H9 (cell line): ENCODE measurements at regions not wholly inside any gene's neighbourhood (a gene's known extent, or its start where the extent isn't known, plus 50 kb on each side); places are given as distances from the start of the nearest gene placed in this dataset.

Experiments
- DNase-seq: peaks from one replicate; pipeline ENCODE4 v3.0.0-alpha.2; 2017
- H2AFZ ChIP-seq: one replicate; pipeline ENCODE4 v1.6.1; 2013; ENCODE audit warnings: mild to moderate bottlenecking, low read length, control low read depth, moderate library complexity
- H2AK5ac ChIP-seq: 2 replicates; pipeline ENCODE4 v1.6.1; 2013; ENCODE audit warnings: low read length, control low read depth, mixed read lengths; ENCODE audit not compliant: insufficient read length
- H2BK120ac ChIP-seq: one replicate; pipeline ENCODE4 v1.6.1; 2013; ENCODE audit warnings: low read depth, mild to moderate bottlenecking, low read length, control low read depth, inconsistent platforms; ENCODE audit not compliant: poor library complexity, severe bottlenecking
- H2BK12ac ChIP-seq: 2 replicates; pipeline ENCODE4 v1.6.1; 2013; ENCODE audit warnings: low read length, control low read depth, mixed read lengths, low read depth; ENCODE audit not compliant: insufficient read length
- H2BK15ac ChIP-seq: 2 replicates; pipeline ENCODE4 v1.6.1; 2013; ENCODE audit warnings: low read depth, low read length, control low read depth
- H2BK20ac ChIP-seq: one replicate; pipeline ENCODE4 v1.6.1; 2013; ENCODE audit warnings: low read depth, mild to moderate bottlenecking, low read length, control low read depth, inconsistent platforms; ENCODE audit not compliant: poor library complexity, severe bottlenecking
- H2BK5ac ChIP-seq: 2 replicates; pipeline ENCODE4 v1.6.1; 2013; ENCODE audit warnings: low read length, control low read depth, mixed read lengths; ENCODE audit not compliant: insufficient read length
- H3K14ac ChIP-seq: 2 replicates; pipeline ENCODE4 v1.6.1; 2013; ENCODE audit warnings: low read length, control low read depth; ENCODE audit not compliant: insufficient read depth
- H3K18ac ChIP-seq: 2 replicates; pipeline ENCODE4 v1.6.1; 2013; ENCODE audit warnings: low read depth, mild to moderate bottlenecking, mixed read lengths, low read length, control low read depth; ENCODE audit not compliant: insufficient read length
- H3K23ac ChIP-seq: 2 replicates; pipeline ENCODE4 v1.6.1; 2013; ENCODE audit warnings: low read length, control low read depth, mixed read lengths, low read depth; ENCODE audit not compliant: insufficient read length
- H3K23me2 ChIP-seq: 2 replicates; pipeline ENCODE4 v1.6.1; 2013; ENCODE audit warnings: low read depth, mild to moderate bottlenecking, mixed read lengths, low read length, control low read depth; ENCODE audit not compliant: insufficient read length, poor library complexity, severe bottlenecking
- H3K27ac ChIP-seq: 2 replicates; pipeline ENCODE4 v1.5.1; 2013; ENCODE audit warnings: low read length, control low read depth, mixed read lengths, low read depth; ENCODE audit not compliant: insufficient read length
- H3K27me3 ChIP-seq: 2 replicates; pipeline ENCODE4 v1.6.1; 2013; ENCODE audit warnings: low read length, control low read depth, inconsistent platforms; ENCODE audit not compliant: insufficient read depth
- H3K4ac ChIP-seq: 2 replicates; pipeline ENCODE4 v1.6.1; 2013; ENCODE audit warnings: low read depth, mild to moderate bottlenecking, control low read depth, inconsistent platforms, low read length, moderate library complexity
- H3K4me1 ChIP-seq: 2 replicates; pipeline ENCODE4 v1.6.1; 2013; ENCODE audit warnings: low read length, control low read depth, inconsistent platforms; ENCODE audit not compliant: insufficient read depth
- H3K4me2 ChIP-seq: 2 replicates; pipeline ENCODE4 v1.6.1; 2013; ENCODE audit warnings: low read length, control low read depth, mixed read lengths; ENCODE audit not compliant: insufficient read length, insufficient read depth
- H3K56ac ChIP-seq: 2 replicates; pipeline ENCODE4 v1.6.1; 2013; ENCODE audit warnings: low read depth, mild to moderate bottlenecking, mixed read lengths, low read length, control low read depth; ENCODE audit not compliant: insufficient read length
- H3K79me1 ChIP-seq: 2 replicates; pipeline ENCODE4 v1.6.1; 2013; ENCODE audit warnings: low read depth, mild to moderate bottlenecking, moderate library complexity, low read length, control low read depth, inconsistent platforms; ENCODE audit not compliant: insufficient read depth, poor library complexity, severe bottlenecking
- H3K79me2 ChIP-seq: 2 replicates; pipeline ENCODE4 v1.6.1; 2013; ENCODE audit warnings: low read length, control low read depth, inconsistent platforms; ENCODE audit not compliant: insufficient read depth
- H3K9ac ChIP-seq: 2 replicates; pipeline ENCODE4 v1.6.1; 2013; ENCODE audit warnings: low read length, control low read depth, mixed read lengths; ENCODE audit not compliant: insufficient read length; ENCODE audit errors: extremely low read depth
- H3K9me3 ChIP-seq: one replicate; pipeline ENCODE4 v1.6.1; 2013; ENCODE audit warnings: low read depth, low read length, inconsistent platforms; ENCODE audit not compliant: control insufficient read depth
- H3T11ph ChIP-seq: one replicate; pipeline ENCODE4 v1.6.1; 2013; ENCODE audit warnings: mild to moderate bottlenecking, low read length, control low read depth, inconsistent platforms
- H4K20me1 ChIP-seq: one replicate; pipeline ENCODE4 v1.6.1; 2013; ENCODE audit not compliant: control insufficient read depth, insufficient read length, insufficient read depth
- H4K5ac ChIP-seq: 2 replicates; pipeline ENCODE4 v1.6.1; 2013; ENCODE audit warnings: low read depth, mild to moderate bottlenecking, mixed read lengths, low read length, control low read depth; ENCODE audit not compliant: insufficient read length
- H4K8ac ChIP-seq: replicated peaks from 2 replicates; pipeline ENCODE4 v1.6.1; 2013; ENCODE audit warnings: low read length, control low read depth, mixed read lengths, low read depth; ENCODE audit not compliant: insufficient read length
- H4K91ac ChIP-seq: 2 replicates; pipeline ENCODE4 v1.6.1; 2013; ENCODE audit warnings: low read depth, mild to moderate bottlenecking, moderate library complexity, mixed read lengths, low read length, control low read depth; ENCODE audit not compliant: insufficient read length
- H3K27ac Mint-ChIP-seq, 3 experiments: 2 replicates in 2 of 3; 3 replicates in 1 of 3; pipeline ENCODE4 v1.8.0; 2020 to 2021; ENCODE audit warnings: mixed read lengths in 3 of 3, mild to moderate bottlenecking in 1 of 3, moderate library complexity in 1 of 3
- H3K27me3 Mint-ChIP-seq: 2 replicates; pipeline ENCODE4 v1.8.0; 2021; ENCODE audit warnings: low read depth, mild to moderate bottlenecking, moderate library complexity, mixed read lengths
- H3K36me3 Mint-ChIP-seq, 3 experiments: 2 replicates in 2 of 3; 3 replicates in 1 of 3; pipeline ENCODE4 v1.8.0; 2020 to 2021; ENCODE audit warnings: low read depth in 3 of 3, mixed read lengths in 3 of 3; ENCODE audit not compliant: insufficient read depth in 1 of 3
- H3K4me1 Mint-ChIP-seq, 2 experiments: 2 replicates each; pipeline ENCODE4 v1.8.0; 2020; ENCODE audit warnings: mixed read lengths in 2 of 2
- H3K4me3 Mint-ChIP-seq, 2 experiments: 2 replicates in 1 of 2; 3 replicates in 1 of 2; pipeline ENCODE4 v1.8.0; 2020 to 2021; ENCODE audit warnings: mild to moderate bottlenecking in 2 of 2, mixed read lengths in 2 of 2, moderate library complexity in 1 of 2
- H3K9me3 Mint-ChIP-seq, 2 experiments: 2 replicates in 1 of 2; 3 replicates in 1 of 2; pipeline ENCODE4 v1.8.0; 2020; ENCODE audit warnings: mild to moderate bottlenecking in 2 of 2, mixed read lengths in 2 of 2, moderate library complexity in 1 of 2
- WGBS: extraction: QIAGEN DNeasy Blood & Tissue Kit; methylation state at CpG from one replicate; pipeline ENCODE4 v1.1.7; 2013; ENCODE audit warnings: missing lambda C conversion rate, low lambda C conversion rate, mixed read lengths; ENCODE audit not compliant: insufficient read length; ENCODE audit errors: extremely low coverage; 5-methylcytosine and 5-hydroxymethylcytosine counted together
- TF ChIP-seq, protein P1 (sequence below): fragments of 200-600 bp; sonication (generic); conservative IDR thresholded peaks from 3 replicates; pipeline ENCODE4 v1.8.0; 2021; ENCODE audit warnings: antibody characterized with exemption, mild to moderate bottlenecking

DNA sequence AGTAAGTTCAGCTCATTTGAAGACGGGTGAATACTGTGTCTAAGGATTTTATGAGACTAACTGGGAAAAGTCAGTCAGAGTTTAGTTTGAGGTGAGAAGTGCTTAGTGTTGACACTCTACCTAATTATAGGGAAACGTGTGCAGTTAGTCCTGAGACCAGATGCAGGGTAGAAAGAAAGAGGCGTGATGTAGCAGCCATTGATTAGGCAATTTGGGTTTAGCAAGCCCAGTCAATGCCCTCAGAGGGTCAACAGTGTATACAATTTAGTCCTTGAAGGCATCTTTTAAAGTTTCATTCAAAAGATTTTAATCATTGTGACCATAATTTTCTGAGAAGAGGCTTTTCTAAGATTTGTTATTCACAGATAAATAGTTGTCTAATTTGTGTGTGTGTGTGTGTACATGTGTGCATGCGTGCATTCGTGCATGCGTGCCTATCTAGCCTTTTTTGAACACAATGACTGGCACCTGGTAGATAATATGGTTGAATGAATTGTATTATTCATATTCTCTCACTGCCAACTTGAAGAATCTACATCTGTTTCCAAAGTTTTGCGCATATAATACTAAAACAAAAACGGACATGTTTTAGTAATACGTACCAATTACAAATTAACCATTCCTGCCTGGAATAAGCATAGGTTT is 332.9 kb downstream of the SRGAP2C start:
- H3T11ph ChIP-seq, result no peak overlapping the region
- no peak overlapping the region for H2AK5ac ChIP-seq
- Mint-ChIP-seq H3K4me3 (no peak overlapping the region), H3K4me1 (peaks cover 13 to 14% of the 10 kb centered on the region in 2 experiments), H3K9me3 (peaks cover 3 to 10% of the 10 kb centered on the region in 2 experiments; a peak in 4 of 5 replicates), H3K27ac (no peak overlapping the region), H3K36me3 (peaks cover 0 to 3% (median 0%) of the 10 kb centered on the region in 3 experiments; a peak in 2 of 7 replicates), H3K27me3 (peaks cover 11% of the 10 kb centered on the region)
- no peak overlapping the region for H3K23ac ChIP-seq
- H2AFZ ChIP-seq, result no peak overlapping the region
- no peaks in the 10 kb centered on the region for H3K9me3 ChIP-seq
- no peak overlapping the region for H3K27ac ChIP-seq
- no peak overlapping the region for H2BK5ac ChIP-seq
- H3K9ac ChIP-seq, result no peak overlapping the region
- no peaks in the 10 kb centered on the region for H3K79me1 ChIP-seq
- no peaks in the 10 kb centered on the region for H3K79me2 ChIP-seq
- H3K23me2 ChIP-seq, result no peaks in the 10 kb centered on the region
- no peak overlapping the region for H4K5ac ChIP-seq
- H3K27me3 ChIP-seq, result no peaks in the 10 kb centered on the region
- H2BK20ac ChIP-seq, result no peak overlapping the region
- DNase-seq, result no peak
- H3K4me2 ChIP-seq, result no peak overlapping the region
- no peak overlapping the region for H4K91ac ChIP-seq
- no peak overlapping the region for H2BK12ac ChIP-seq
- H3K56ac ChIP-seq, result no peak overlapping the region
- no CpG with 5 or more reads among the region's 9 CpGs for WGBS
- H4K8ac ChIP-seq, result no peak overlapping the region
- H3K4ac ChIP-seq, result no peak overlapping the region
- H4K20me1 ChIP-seq, result no peaks in the 10 kb centered on the region
- no peak overlapping the region for H3K18ac ChIP-seq
- no peak overlapping the region for H2BK15ac ChIP-seq
- no peaks in the 10 kb centered on the region for H3K4me1 ChIP-seq
- H3K14ac ChIP-seq, result no peak overlapping the region
- TF ChIP-seq, protein P1, sequence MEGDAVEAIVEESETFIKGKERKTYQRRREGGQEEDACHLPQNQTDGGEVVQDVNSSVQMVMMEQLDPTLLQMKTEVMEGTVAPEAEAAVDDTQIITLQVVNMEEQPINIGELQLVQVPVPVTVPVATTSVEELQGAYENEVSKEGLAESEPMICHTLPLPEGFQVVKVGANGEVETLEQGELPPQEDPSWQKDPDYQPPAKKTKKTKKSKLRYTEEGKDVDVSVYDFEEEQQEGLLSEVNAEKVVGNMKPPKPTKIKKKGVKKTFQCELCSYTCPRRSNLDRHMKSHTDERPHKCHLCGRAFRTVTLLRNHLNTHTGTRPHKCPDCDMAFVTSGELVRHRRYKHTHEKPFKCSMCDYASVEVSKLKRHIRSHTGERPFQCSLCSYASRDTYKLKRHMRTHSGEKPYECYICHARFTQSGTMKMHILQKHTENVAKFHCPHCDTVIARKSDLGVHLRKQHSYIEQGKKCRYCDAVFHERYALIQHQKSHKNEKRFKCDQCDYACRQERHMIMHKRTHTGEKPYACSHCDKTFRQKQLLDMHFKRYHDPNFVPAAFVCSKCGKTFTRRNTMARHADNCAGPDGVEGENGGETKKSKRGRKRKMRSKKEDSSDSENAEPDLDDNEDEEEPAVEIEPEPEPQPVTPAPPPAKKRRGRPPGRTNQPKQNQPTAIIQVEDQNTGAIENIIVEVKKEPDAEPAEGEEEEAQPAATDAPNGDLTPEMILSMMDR, result no peak
- H2BK120ac ChIP-seq, result no peak overlapping the region
